HEK293 (cell line): ENCODE measurements at regions not wholly inside any gene's neighbourhood (a gene's known extent, or its start where the extent isn't known, plus 50 kb on each side); places are given as distances from the start of the nearest gene placed in this dataset.

Experiments used
- ZBTB17 ChIP-seq: fragments of 450-650 bp; formaldehyde crosslinking; IDR thresholded peaks from 2 replicates; pipeline ENCODE4 v1.5.1; 2016; ENCODE audit warnings: missing biosample characterization, missing genetic modification characterization
- ZFP41 ChIP-seq: fragments of 450-650 bp; formaldehyde crosslinking; IDR thresholded peaks from 2 replicates; pipeline ENCODE4 v1.5.1; 2016; ENCODE audit warnings: missing biosample characterization, missing genetic modification characterization, borderline replicate concordance
- ZNF121 ChIP-seq: fragments of 450-650 bp; formaldehyde crosslinking; IDR thresholded peaks from 2 replicates; pipeline ENCODE4 v1.5.1; 2016; ENCODE audit warnings: missing biosample characterization, missing genetic modification characterization
- ZNF175 ChIP-seq: fragments of 450-650 bp; formaldehyde crosslinking; IDR thresholded peaks from 2 replicates; pipeline ENCODE4 v1.5.1; 2016; ENCODE audit warnings: missing biosample characterization, missing genetic modification characterization
- ZNF488 ChIP-seq: fragments of 450-650 bp; formaldehyde crosslinking; IDR thresholded peaks from 2 replicates; pipeline ENCODE4 v1.5.1; 2016; ENCODE audit warnings: missing biosample characterization, missing genetic modification characterization
- ZNF621 ChIP-seq: fragments of 450-650 bp; formaldehyde crosslinking; IDR thresholded peaks from 2 replicates; pipeline ENCODE4 v1.5.1; 2017; ENCODE audit warnings: missing biosample characterization, missing genetic modification characterization
- ZNF670 ChIP-seq: fragments of 450-650 bp; formaldehyde crosslinking; IDR thresholded peaks from 2 replicates; pipeline ENCODE4 v1.5.1; 2016; ENCODE audit warnings: missing biosample characterization, missing genetic modification characterization, low read depth
- TF ChIP-seq, protein P1 (sequence below): fragments of 450-650 bp; formaldehyde crosslinking; IDR thresholded peaks from 2 replicates; pipeline ENCODE4 v1.5.1; 2016; ENCODE audit warnings: missing biosample characterization, missing genetic modification characterization
- TF ChIP-seq, protein P2 (sequence below): fragments of 450-650 bp; formaldehyde crosslinking; IDR thresholded peaks from 2 replicates; pipeline ENCODE4 v1.5.1; 2016; ENCODE audit warnings: missing biosample characterization, missing genetic modification characterization

GRCh38 chr11:81907996-81908395, 825.7 kb downstream of the FAM181B start:
- TF ChIP-seq, protein P1, sequence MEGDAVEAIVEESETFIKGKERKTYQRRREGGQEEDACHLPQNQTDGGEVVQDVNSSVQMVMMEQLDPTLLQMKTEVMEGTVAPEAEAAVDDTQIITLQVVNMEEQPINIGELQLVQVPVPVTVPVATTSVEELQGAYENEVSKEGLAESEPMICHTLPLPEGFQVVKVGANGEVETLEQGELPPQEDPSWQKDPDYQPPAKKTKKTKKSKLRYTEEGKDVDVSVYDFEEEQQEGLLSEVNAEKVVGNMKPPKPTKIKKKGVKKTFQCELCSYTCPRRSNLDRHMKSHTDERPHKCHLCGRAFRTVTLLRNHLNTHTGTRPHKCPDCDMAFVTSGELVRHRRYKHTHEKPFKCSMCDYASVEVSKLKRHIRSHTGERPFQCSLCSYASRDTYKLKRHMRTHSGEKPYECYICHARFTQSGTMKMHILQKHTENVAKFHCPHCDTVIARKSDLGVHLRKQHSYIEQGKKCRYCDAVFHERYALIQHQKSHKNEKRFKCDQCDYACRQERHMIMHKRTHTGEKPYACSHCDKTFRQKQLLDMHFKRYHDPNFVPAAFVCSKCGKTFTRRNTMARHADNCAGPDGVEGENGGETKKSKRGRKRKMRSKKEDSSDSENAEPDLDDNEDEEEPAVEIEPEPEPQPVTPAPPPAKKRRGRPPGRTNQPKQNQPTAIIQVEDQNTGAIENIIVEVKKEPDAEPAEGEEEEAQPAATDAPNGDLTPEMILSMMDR (tag by site-specific recombination) = no peak
- TF ChIP-seq ZNF670 (tag by site-specific recombination) (no peak), ZNF621 (tag by site-specific recombination) (no peak), ZBTB17 (tag by site-specific recombination) (no peak), ZFP41 (tag by site-specific recombination) (no peak), ZNF488 (tag by site-specific recombination) (no peak), ZNF175 (tag by site-specific recombination) (no peak), ZNF121 (tag by site-specific recombination) (no peak)
- TF ChIP-seq, protein P2, sequence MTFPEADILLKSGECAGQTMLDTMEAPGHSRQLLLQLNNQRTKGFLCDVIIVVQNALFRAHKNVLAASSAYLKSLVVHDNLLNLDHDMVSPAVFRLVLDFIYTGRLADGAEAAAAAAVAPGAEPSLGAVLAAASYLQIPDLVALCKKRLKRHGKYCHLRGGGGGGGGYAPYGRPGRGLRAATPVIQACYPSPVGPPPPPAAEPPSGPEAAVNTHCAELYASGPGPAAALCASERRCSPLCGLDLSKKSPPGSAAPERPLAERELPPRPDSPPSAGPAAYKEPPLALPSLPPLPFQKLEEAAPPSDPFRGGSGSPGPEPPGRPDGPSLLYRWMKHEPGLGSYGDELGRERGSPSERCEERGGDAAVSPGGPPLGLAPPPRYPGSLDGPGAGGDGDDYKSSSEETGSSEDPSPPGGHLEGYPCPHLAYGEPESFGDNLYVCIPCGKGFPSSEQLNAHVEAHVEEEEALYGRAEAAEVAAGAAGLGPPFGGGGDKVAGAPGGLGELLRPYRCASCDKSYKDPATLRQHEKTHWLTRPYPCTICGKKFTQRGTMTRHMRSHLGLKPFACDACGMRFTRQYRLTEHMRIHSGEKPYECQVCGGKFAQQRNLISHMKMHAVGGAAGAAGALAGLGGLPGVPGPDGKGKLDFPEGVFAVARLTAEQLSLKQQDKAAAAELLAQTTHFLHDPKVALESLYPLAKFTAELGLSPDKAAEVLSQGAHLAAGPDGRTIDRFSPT (tag by site-specific recombination) = no peak
